K562 (cell line): ENCODE measurements at regions not wholly inside any gene's neighbourhood (a gene's known extent, or its start where the extent isn't known, plus 50 kb on each side); places are given as distances from the start of the nearest gene placed in this dataset.

ENCODE experiments used
- ATAC-seq: fragments of 200-7000 bp; cut with Tn5 transposase; 3 replicates; pipeline ENCODE4 v1.9.1; 2020; ENCODE audit warnings: moderate library complexity
- BruUV-seq: library from RNA; stranded (reverse); fragments of 400-500 nt; replicated peaks from 2 replicates; lab custom pipeline; 2021; lab: Mats Ljungman, UMichigan
- CTCF ChIA-PET: fragments of 300-600 bp; formaldehyde crosslinking; extraction: SDS; loops from one replicate; lab custom pipeline; 2021; ENCODE audit warnings: low intra/inter-chr PET ratio; lab: Yijun Ruan, JAX
- POLR2A ChIA-PET: fragments of 300-600, 350-650 bp; sonication (Branson Sonifier 250); formaldehyde crosslinking; extraction: SDS; loops from one replicate; lab custom pipeline; 2021; ENCODE audit warnings: antibody characterized with exemption, inconsistent platforms; lab: Yijun Ruan, JAX
- DNase-seq, 4 experiments: peaks; one replicate each; pipeline versions ENCODE4 v3.0.0 to v3.0.0-alpha.2; 2011 to 2018; ENCODE audit warnings: low spot score in 3 of 4, mixed read lengths in 3 of 4; ENCODE audit errors: extremely low read depth in 1 of 4
- FAIRE-seq: peaks from 2 replicates; lab custom pipeline; 2011; peaks lifted over from hg19 to GRCh38; lab: Jason Lieb, UNC
- H2AFZ ChIP-seq: 2 replicates; pipeline ENCODE4 v1.6.0; 2011; ENCODE audit warnings: low read depth, low read length, control low read depth, inconsistent platforms
- H3K27ac ChIP-seq: fragments of 200-600 bp; 3 replicates; pipeline ENCODE4 v1.8.0; 2011; ENCODE audit warnings: low read depth, mild to moderate bottlenecking, control low read depth, inconsistent platforms, low read length, moderate library complexity, mixed read lengths; ENCODE audit errors: extremely low read depth
- H3K27me3 ChIP-seq, 2 experiments: fragments of 300-600 bp in 1 of 2; 2 replicates in 1 of 2; 3 replicates in 1 of 2; pipeline versions ENCODE4 v1.6.0 to v1.8.0; 2011; ENCODE audit warnings: inconsistent platforms in 2 of 2, low read length in 2 of 2, mild to moderate bottlenecking in 1 of 2, mixed read lengths in 1 of 2, moderate library complexity in 1 of 2; ENCODE audit not compliant: control insufficient read depth in 2 of 2, insufficient read depth in 2 of 2
- H3K36me3 ChIP-seq: fragments of 300-600 bp; 3 replicates; pipeline ENCODE4 v1.8.0; 2011; ENCODE audit warnings: mild to moderate bottlenecking, low read length, inconsistent platforms; ENCODE audit not compliant: control insufficient read depth, insufficient read depth
- H3K4me1 ChIP-seq, 2 experiments: fragments of 200-600 bp in 1 of 2; replicated peaks in 1 of 2; 2 replicates in 1 of 2; 3 replicates in 1 of 2; pipeline versions ENCODE4 v1.5.1 to v1.8.0; 2011; ENCODE audit warnings: inconsistent platforms in 2 of 2, low read length in 2 of 2, mild to moderate bottlenecking in 1 of 2, mixed read lengths in 1 of 2, moderate library complexity in 1 of 2; ENCODE audit not compliant: control insufficient read depth in 2 of 2, insufficient read depth in 2 of 2
- H3K4me2 ChIP-seq: 2 replicates; pipeline ENCODE4 v1.6.1; 2011; ENCODE audit warnings: low read length, control low read depth, inconsistent platforms, mixed read lengths; ENCODE audit not compliant: insufficient read depth
- H3K4me3 ChIP-seq: fragments of 200-600 bp; sonication (generic), shearing (Covaris generic); 2 replicates; pipeline ENCODE4 v1.5.1; 2016; ENCODE audit warnings: control low read depth, inconsistent platforms
- H3K79me2 ChIP-seq: fragments of 200-600 bp; 3 replicates; pipeline ENCODE4 v1.8.0; 2011; ENCODE audit warnings: low read length, inconsistent platforms; ENCODE audit not compliant: control insufficient read depth, insufficient read depth
- H3K9ac ChIP-seq, 2 experiments: 2 replicates each; pipeline versions ENCODE4 v1.6.0 to v1.6.1; 2011; ENCODE audit warnings: low read depth in 2 of 2, low read length in 2 of 2, control low read depth in 1 of 2, inconsistent platforms in 1 of 2, mild to moderate bottlenecking in 1 of 2, mixed read lengths in 1 of 2; ENCODE audit not compliant: insufficient read depth in 1 of 2
- H3K9me1 ChIP-seq: one replicate; pipeline ENCODE4 v1.6.0; 2011; ENCODE audit warnings: inconsistent platforms, mild to moderate bottlenecking, low read length, moderate library complexity; ENCODE audit not compliant: control insufficient read depth, insufficient read depth
- H3K9me3 ChIP-seq: replicated peaks from 2 replicates; pipeline ENCODE4 v1.5.1; 2011; ENCODE audit warnings: low read depth, low read length, inconsistent platforms; ENCODE audit not compliant: control insufficient read depth, insufficient read depth
- H4K20me1 ChIP-seq: replicated peaks from 2 replicates; pipeline ENCODE4 v1.6.1; 2011; ENCODE audit warnings: low read length, inconsistent platforms, mixed read lengths; ENCODE audit not compliant: control insufficient read depth, insufficient read depth
- CHD1 ChIP-seq: fragments of 200-600 bp; sonication (generic); IDR thresholded peaks from one replicate; pipeline ENCODE4 v1.6.1; 2012; ENCODE audit warnings: mild to moderate bottlenecking, moderate library complexity, low read length, inconsistent platforms
- HNRNPLL ChIP-seq: fragments of 200-400 bp; formaldehyde crosslinking; IDR thresholded peaks from 2 replicates; pipeline ENCODE4 v1.6.1; 2017; ENCODE audit warnings: low read length, low read depth, mild to moderate bottlenecking; ENCODE audit not compliant: poor library complexity, severe bottlenecking
- MAFF ChIP-seq: IDR thresholded peaks from 2 replicates; pipeline ENCODE4 v1.6.1; 2012; ENCODE audit warnings: low read length, improper control_type of control experiment
- MAFG ChIP-seq: fragments of 450-650 bp; conservative IDR thresholded peaks from 2 replicates; pipeline ENCODE4 v1.6.1; 2016; ENCODE audit warnings: missing genetic modification characterization, missing compliant biosample characterization
- NFE2L1 ChIP-seq: fragments of 450-650 bp; IDR thresholded peaks from 2 replicates; pipeline ENCODE4 v1.6.1; 2016; ENCODE audit warnings: missing genetic modification characterization, low read depth, mild to moderate bottlenecking, missing compliant biosample characterization, moderate library complexity, borderline replicate concordance
- RBM22 ChIP-seq: fragments of 200-400 bp; formaldehyde crosslinking; IDR thresholded peaks from 2 replicates; pipeline ENCODE4 v1.6.1; 2018; ENCODE audit warnings: low read length, low read depth; ENCODE audit not compliant: poor library complexity, severe bottlenecking
- SIN3A ChIP-seq, 2 experiments: fragments of 150-350 bp in 1 of 2; IDR thresholded peaks; 2 replicates each; pipeline ENCODE4 v1.6.1; 2011 to 2016; ENCODE audit warnings: borderline replicate concordance in 2 of 2, low read depth in 2 of 2, low read length in 2 of 2, mild to moderate bottlenecking in 2 of 2, moderate library complexity in 2 of 2; ENCODE audit not compliant: control insufficient read depth in 1 of 2
- SMARCA5 ChIP-seq: fragments of 450-650 bp; IDR thresholded peaks from 2 replicates; pipeline ENCODE4 v1.6.1; 2016
- SNRNP70 ChIP-seq: fragments of 200-400 bp; formaldehyde crosslinking; optimal IDR thresholded peaks from 2 replicates; pipeline ENCODE3; 2017; ENCODE audit warnings: low read depth, low read length
- SRSF7 ChIP-seq: fragments of 200-400 bp; formaldehyde crosslinking; optimal IDR thresholded peaks from 2 replicates; pipeline ENCODE3; 2017; ENCODE audit warnings: mild to moderate bottlenecking, low read depth, low read length
- ZNF121 ChIP-seq: sonication (generic); formaldehyde crosslinking; conservative IDR thresholded peaks from 2 replicates; pipeline ENCODE4 v1.8.0; 2022; ENCODE audit warnings: missing genetic modification reagents
- ZNF311 ChIP-seq: fragments of 250-450 bp; sonication (Bioruptor Pico); IDR thresholded peaks from 2 replicates; pipeline ENCODE4 v1.4.0; 2020; ENCODE audit warnings: mild to moderate bottlenecking, moderate library complexity
- ZNF316 ChIP-seq: fragments of 450-650 bp; IDR thresholded peaks from 2 replicates; pipeline ENCODE4 v1.6.1; 2016
- ZNF512 ChIP-seq: IDR thresholded peaks from 2 replicates; pipeline ENCODE4 v1.6.1; 2016; ENCODE audit warnings: missing genetic modification characterization, missing compliant biosample characterization
- WGBS: fragments of 100-300 bp; shearing (Covaris generic); methylation state at CpG from one replicate; pipeline ENCODE4 v1.1.6; 2016; ENCODE audit warnings: low coverage, mixed read lengths; ENCODE audit not compliant: insufficient coverage; ENCODE audit errors: missing lambda C conversion rate; 5-methylcytosine and 5-hydroxymethylcytosine counted together
- in situ Hi-C: fragments of 300-500 bp; cut with MboI; formaldehyde crosslinking; loops from 4 replicates; pipeline ENCODE4 v1.15.0; 2018; ENCODE audit warnings: inconsistent platforms, mixed read lengths
- intact Hi-C: fragments of 100-400 bp; cut with micrococcal nuclease; formaldehyde crosslinking; loops from 2 replicates; pipeline ENCODE4 v1.14.2; 2022

GRCh38 chr1:189409774-189410173 is 1067.9 kb downstream of the BRINP3 start:
- WGBS, result 7% methylated on average over 3 of the region's 3 CpGs
- no peaks in the 10 kb centered on the region for H3K36me3 ChIP-seq
- H3K4me3 ChIP-seq, result no peak overlapping the region
- no peak overlapping the region for H3K9ac ChIP-seq
- H3K9me1 ChIP-seq, result no peaks in the 10 kb centered on the region
- no peak for ATAC-seq
- DNase-seq, result no peak
- no peaks in the 10 kb centered on the region for H3K27me3 ChIP-seq
- intact Hi-C loops (no loop called here), in situ Hi-C loops (no loop called here)
- no peaks in the 10 kb centered on the region for H4K20me1 ChIP-seq
- no peak overlapping the region for H3K4me2 ChIP-seq
- CTCF ChIA-PET, result no interaction called here
- BruUV-seq, result no TSS peak
- FAIRE-seq, result no peak
- H3K4me1 ChIP-seq, result no peaks in the 10 kb centered on the region
- no peak overlapping the region for H2AFZ ChIP-seq
- H3K27ac ChIP-seq, result no peak overlapping the region
- H3K79me2 ChIP-seq, result no peaks in the 10 kb centered on the region
- POLR2A ChIA-PET, result no interaction called here
- TF ChIP-seq SIN3A (IDR thresholded peaks at IDR 0.05; ENCODE audit: borderline replicate concordance in 2 of 2, control insufficient read depth in 1 of 2, low read depth in 2 of 2, low read length in 2 of 2) (no peak), NFE2L1 (tag) (peak; percentile 52; the same call in 1 of the 2 replicates), ZNF316 (peak; percentile 56), MAFF (no peak), MAFG (tag) (peak; percentile 59), SNRNP70 (no peak)
- no peaks in the 10 kb centered on the region for H3K9me3 ChIP-seq

- Histone ChIP-seq H3K36me3 (no peaks in the 10 kb centered on the region), H2AFZ (no peak overlapping the region), H3K4me2 (no peak overlapping the region), H3K9me3 (no peaks in the 10 kb centered on the region), H3K9me1 (no peaks in the 10 kb centered on the region), H3K4me1 (no peaks in the 10 kb centered on the region), H3K4me3 (no peak overlapping the region), H3K27ac (no peak overlapping the region), H3K27me3 (no peaks in the 10 kb centered on the region), H3K79me2 (no peaks in the 10 kb centered on the region), H4K20me1 (no peaks in the 10 kb centered on the region), H3K9ac (no peak overlapping the region)
- no TSS peak for BruUV-seq
- DNase-seq (no peak), FAIRE-seq (no peak), ATAC-seq (no peak)
- in situ Hi-C loops (no loop called here), intact Hi-C loops (no loop called here)
- ChIA-PET CTCF (no interaction called here), POLR2A (no interaction called here)
- no peak for TF ChIP-seq ZNF121 (CRISPR knock-in tag)
- TF ChIP-seq SMARCA5, result no peak
- no peak for TF ChIP-seq CHD1
- TF ChIP-seq ZNF311, result no peak
- TF ChIP-seq SRSF7, result no peak
- peak; percentile 58 for TF ChIP-seq ZNF512 (tag)
- no peak for TF ChIP-seq HNRNPLL
- TF ChIP-seq RBM22, result no peak
- WGBS, result 0% methylated on average over 1 of the region's 2 CpGs
Measured at GRCh38 chr1:189424746-189425331, 1052.8 kb downstream of the BRINP3 start.
